ENCODE measurements at regions not wholly inside any gene's neighbourhood (a gene's known extent, or its start where the extent isn't known, plus 50 kb on each side); places are given as distances from the start of the nearest gene placed in this dataset.
"Not testable (repeated sequence)": the region's sequence is repeated elsewhere in the genome, so short reads cannot be mapped to it uniquely, and the experiment has no call there.

GRCh38 chr3:18556503-18557135 is 131.5 kb upstream of the SATB1 start (continued):
- TF ChIP-seq SCRT2 (tag by site-specific recombination; IDR thresholded peaks at IDR 0.05) = no peak
- TF ChIP-seq KLF1 (tag by site-specific recombination; IDR thresholded peaks at IDR 0.05) = no peak

GRCh38 chr3:18556001-18556408 is 130.9 kb upstream of the SATB1 start:
- Histone ChIP-seq H3K36me3 (ENCODE audit: control insufficient read depth in 2 of 2, insufficient read depth in 1 of 2, low read length in 2 of 2) (no peaks in the 10 kb centered on the region), H3K4me1 (ENCODE audit: control insufficient read depth, insufficient read depth, low read length) (no peaks in the 10 kb centered on the region), H3K9me3 (ENCODE audit: control insufficient read depth, insufficient read depth, low read depth, low read length) (no peaks in the 10 kb centered on the region), H3K27ac (ENCODE audit: extremely low read depth, low read depth, low read length) (no peak overlapping the region), H3K4me3 (ENCODE audit: low read depth, low read length) (no peak overlapping the region)
- POLR2A ChIA-PET = no interaction called here
- CTCF ChIA-PET = interaction anchor here (1.0 kb wide), 1 partner anchor 204 kb away, joined by 3 read pairs; no protein-coding TSS in a partner anchor
- TF ChIP-seq ZNF362 (tag by site-specific recombination; IDR thresholded peaks at IDR 0.05) = no peak
- TF ChIP-seq ZNF18 (tag by site-specific recombination; IDR thresholded peaks at IDR 0.05) = no peak
- TF ChIP-seq ZNF768 (tag by site-specific recombination; IDR thresholded peaks at IDR 0.05) = no peak
- TF ChIP-seq ZNF214 (tag by site-specific recombination; IDR thresholded peaks at IDR 0.05; ENCODE audit: borderline replicate concordance) = no peak
- TF ChIP-seq REPIN1 (tag by site-specific recombination; IDR thresholded peaks at IDR 0.05; ENCODE audit: low read depth) = no peak
- TF ChIP-seq ZNF341 (tag by site-specific recombination; IDR thresholded peaks at IDR 0.05; ENCODE audit: low read depth) = no peak
- TF ChIP-seq ZNF311 (tag by site-specific recombination; IDR thresholded peaks at IDR 0.05; ENCODE audit: borderline replicate concordance) = no peak
- TF ChIP-seq SP7 (tag by site-specific recombination; IDR thresholded peaks at IDR 0.05) = no peak
- no peak for TF ChIP-seq TRIM28 (IDR thresholded peaks at IDR 0.05; ENCODE audit: borderline replicate concordance, low read length)
- no peak for TF ChIP-seq ZNF19 (tag by site-specific recombination; IDR thresholded peaks at IDR 0.05; ENCODE audit: low read depth)
- no peak for TF ChIP-seq RBAK (tag by site-specific recombination; IDR thresholded peaks at IDR 0.05)
- TF ChIP-seq PRDM2 (tag by site-specific recombination; IDR thresholded peaks at IDR 0.05; ENCODE audit: borderline replicate concordance) = no peak
- TF ChIP-seq PRDM6 (tag by site-specific recombination; IDR thresholded peaks at IDR 0.05) = no peak
- TF ChIP-seq ZNF621 (tag by site-specific recombination; IDR thresholded peaks at IDR 0.05) = no peak
- no peak for TF ChIP-seq EGR2 (tag by site-specific recombination; IDR thresholded peaks at IDR 0.05; ENCODE audit: low read depth)
- TF ChIP-seq IKZF3 (tag by site-specific recombination; IDR thresholded peaks at IDR 0.05) = no peak
- TF ChIP-seq ZNF670 (tag by site-specific recombination; IDR thresholded peaks at IDR 0.05; ENCODE audit: low read depth) = no peak
- no peak for TF ChIP-seq MYNN (tag by site-specific recombination; IDR thresholded peaks at IDR 0.05; ENCODE audit: borderline replicate concordance)

GRCh38 chr3:18552579-18553105 is 127.5 kb upstream of the SATB1 start:
- not testable (repeated sequence) for H3K36me3 ChIP-seq (ENCODE audit: control insufficient read depth in 2 of 2, insufficient read depth in 1 of 2, low read length in 2 of 2); H3K4me1 ChIP-seq (ENCODE audit: control insufficient read depth, insufficient read depth, low read length); H3K27ac ChIP-seq (ENCODE audit: extremely low read depth, low read depth, low read length); H3K4me3 ChIP-seq (ENCODE audit: low read depth, low read length); H3K9me3 ChIP-seq (ENCODE audit: control insufficient read depth, insufficient read depth, low read depth, low read length)
- ChIA-PET CTCF (interaction anchor here (0.7 kb wide), 1 partner anchor 286 kb away, joined by 3 read pairs; no protein-coding TSS in a partner anchor), POLR2A (interaction anchor here (0.7 kb wide), 1 partner anchor 486 kb away, joined by 3 read pairs; no protein-coding TSS in a partner anchor)

Data from HEK293 (cell line).